Fibroblast of mammary gland (primary cell): ENCODE measurements at regions not wholly inside any gene's neighbourhood (a gene's known extent, or its start where the extent isn't known, plus 50 kb on each side); places are given as distances from the start of the nearest gene placed in this dataset.

ENCODE experiments used
- DNase-seq: peaks from one replicate; pipeline ENCODE4 v3.0.0-alpha.2; 2010; ENCODE audit warnings: low read depth
- H3K4me3 ChIP-seq: 2 replicates; pipeline ENCODE4 v1.5.1; 2011; ENCODE audit warnings: low read depth, mild to moderate bottlenecking, low read length, moderate library complexity; ENCODE audit not compliant: control insufficient read depth
- TF ChIP-seq, protein P1 (sequence below): conservative IDR thresholded peaks from 2 replicates; pipeline ENCODE4 v1.5.1; 2011; ENCODE audit warnings: low read depth, low read length, inconsistent platforms; ENCODE audit not compliant: control insufficient read depth, insufficient read depth

DNA sequence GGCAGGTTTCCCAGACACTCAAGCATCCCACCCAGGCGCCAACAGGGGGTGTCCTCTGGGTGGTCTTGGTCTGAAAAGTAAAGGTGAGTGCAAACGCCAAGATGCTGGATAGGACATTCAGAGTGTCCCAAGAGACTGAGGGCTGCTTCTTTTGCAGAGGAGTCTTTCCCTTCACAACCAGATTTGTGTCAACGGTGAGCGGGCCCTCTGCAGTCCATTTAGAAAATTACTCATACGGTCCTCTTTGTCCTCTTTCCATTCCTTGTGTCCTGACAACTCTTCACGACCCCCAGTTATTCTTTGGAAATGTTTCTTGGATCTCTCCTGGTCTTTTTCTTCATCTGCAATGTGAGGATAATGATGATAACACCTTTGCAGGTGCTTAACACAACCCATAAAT lies 257.8 kb downstream of the CDC5L start:
- TF ChIP-seq, protein P1, sequence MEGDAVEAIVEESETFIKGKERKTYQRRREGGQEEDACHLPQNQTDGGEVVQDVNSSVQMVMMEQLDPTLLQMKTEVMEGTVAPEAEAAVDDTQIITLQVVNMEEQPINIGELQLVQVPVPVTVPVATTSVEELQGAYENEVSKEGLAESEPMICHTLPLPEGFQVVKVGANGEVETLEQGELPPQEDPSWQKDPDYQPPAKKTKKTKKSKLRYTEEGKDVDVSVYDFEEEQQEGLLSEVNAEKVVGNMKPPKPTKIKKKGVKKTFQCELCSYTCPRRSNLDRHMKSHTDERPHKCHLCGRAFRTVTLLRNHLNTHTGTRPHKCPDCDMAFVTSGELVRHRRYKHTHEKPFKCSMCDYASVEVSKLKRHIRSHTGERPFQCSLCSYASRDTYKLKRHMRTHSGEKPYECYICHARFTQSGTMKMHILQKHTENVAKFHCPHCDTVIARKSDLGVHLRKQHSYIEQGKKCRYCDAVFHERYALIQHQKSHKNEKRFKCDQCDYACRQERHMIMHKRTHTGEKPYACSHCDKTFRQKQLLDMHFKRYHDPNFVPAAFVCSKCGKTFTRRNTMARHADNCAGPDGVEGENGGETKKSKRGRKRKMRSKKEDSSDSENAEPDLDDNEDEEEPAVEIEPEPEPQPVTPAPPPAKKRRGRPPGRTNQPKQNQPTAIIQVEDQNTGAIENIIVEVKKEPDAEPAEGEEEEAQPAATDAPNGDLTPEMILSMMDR, result no peak
- DNase-seq, result no peak
- no peak overlapping the region for H3K4me3 ChIP-seq

DNA sequence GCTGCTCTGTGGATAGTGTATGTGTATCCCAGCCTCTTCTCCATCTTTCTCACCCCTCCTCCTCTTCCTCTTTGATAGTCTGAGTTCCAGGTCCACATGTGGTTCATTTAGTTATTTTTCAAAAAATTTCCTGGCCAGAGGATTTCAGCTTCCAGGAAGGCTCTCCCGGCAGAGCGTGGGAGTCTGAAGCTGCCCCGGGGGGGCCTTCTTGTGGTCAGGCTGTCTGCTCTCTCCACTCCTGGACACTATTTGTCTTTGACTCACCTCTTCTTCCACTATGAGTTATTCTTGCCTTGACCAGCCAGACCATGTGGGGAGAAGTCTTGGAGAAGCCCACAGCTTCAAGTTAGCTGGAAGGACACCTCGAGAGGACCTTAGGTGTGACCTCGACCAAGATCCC lies 258.8 kb downstream of the CDC5L start:
- peak; percentile 93 for DNase-seq
- TF ChIP-seq, protein P1, result no peak
- no peak overlapping the region for H3K4me3 ChIP-seq

DNA sequence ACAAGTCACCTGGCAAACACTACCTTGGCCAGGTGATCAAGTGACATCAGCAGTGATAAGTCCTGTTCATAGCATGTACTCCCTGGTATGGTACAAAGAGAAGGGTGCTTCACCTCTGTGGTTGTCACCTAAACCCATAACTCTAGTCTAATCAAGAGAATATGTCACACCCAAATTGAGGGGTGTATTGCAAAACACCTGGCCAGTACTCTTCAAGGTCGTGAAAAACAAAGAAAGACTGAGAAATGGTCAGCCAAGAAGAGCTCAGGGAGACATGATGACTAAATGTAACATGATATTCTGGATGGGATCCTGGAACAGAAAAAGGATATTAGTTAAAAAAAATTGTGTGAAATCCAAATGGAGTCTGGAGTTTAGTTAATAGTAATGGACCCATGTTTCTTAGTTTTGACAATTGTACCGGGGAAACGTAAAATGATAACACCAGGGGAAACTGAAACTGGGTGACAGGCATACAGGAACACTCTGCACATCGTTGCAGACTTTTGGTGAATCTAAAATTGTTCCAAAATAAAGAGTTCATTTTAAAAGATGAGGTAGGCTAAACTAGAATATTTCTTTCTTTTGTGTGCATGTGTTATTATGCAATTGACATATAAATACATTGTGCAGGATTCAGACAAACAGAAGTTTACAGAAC lies 262.0 kb downstream of the CDC5L start:
- TF ChIP-seq, protein P1, result no peak
- DNase-seq, result peak; percentile 87
- H3K4me3 ChIP-seq, result no peak overlapping the region

DNA sequence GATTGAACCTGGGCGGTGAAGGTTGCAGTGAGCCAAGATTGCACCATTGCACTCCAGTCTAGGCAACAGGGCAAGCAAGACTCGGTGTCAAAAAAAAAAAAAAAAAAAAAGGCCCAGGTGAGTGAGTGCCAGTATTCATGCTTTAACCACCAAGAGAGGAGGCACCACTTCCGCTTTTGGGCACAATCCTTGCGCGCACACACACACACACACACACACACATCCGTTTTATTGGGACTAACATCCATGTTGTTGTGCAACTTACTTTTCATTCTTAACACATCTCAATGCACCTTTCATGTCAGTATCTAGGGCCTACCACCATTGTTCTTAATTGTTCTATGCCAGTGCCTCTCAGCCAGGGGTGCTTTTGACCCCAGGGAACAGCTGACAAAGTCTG lies 263.0 kb downstream of the CDC5L start:
- DNase-seq, result no peak
- no peak overlapping the region for H3K4me3 ChIP-seq
- TF ChIP-seq, protein P1, result no peak

- no peak overlapping the region for H3K4me3 ChIP-seq
- DNase-seq, result no peak
- TF ChIP-seq, protein P1, result no peak
Measured at GRCh38 chr6:44650947-44651346, 263.4 kb downstream of the CDC5L start.

GRCh38 chr6:44651604-44652003 lies 264.1 kb downstream of the CDC5L start:
- TF ChIP-seq, protein P1, result no peak
- H3K4me3 ChIP-seq, result no peak overlapping the region
- no peak for DNase-seq

GRCh38 chr6:44652547-44652946 lies 265.0 kb downstream of the CDC5L start:
- TF ChIP-seq, protein P1, result no peak
- H3K4me3 ChIP-seq, result no peak overlapping the region
- DNase-seq, result peak; percentile 42
